Colonic mucosa (tissue), 4 donors: ENCODE measurements at regions not wholly inside any gene's neighbourhood (a gene's known extent, or its start where the extent isn't known, plus 50 kb on each side); places are given as distances from the start of the nearest gene placed in this dataset.

Experiments
- DNase-seq: peaks from one replicate; pipeline ENCODE4 v3.0.0-alpha.2; 2020
- H3K27ac ChIP-seq: fragments of 200-600 bp; one replicate; pipeline ENCODE4 v1.8.0; 2021
- H3K27me3 ChIP-seq: fragments of 200-600 bp; one replicate; pipeline ENCODE4 v1.8.0; 2021
- H3K36me3 ChIP-seq: fragments of 200-600 bp; one replicate; pipeline ENCODE4 v1.8.0; 2021
- H3K4me1 ChIP-seq: fragments of 200-600 bp; one replicate; pipeline ENCODE4 v1.8.0; 2021; ENCODE audit warnings: mild to moderate bottlenecking
- H3K4me3 ChIP-seq: fragments of 200-600 bp; one replicate; pipeline ENCODE4 v1.8.0; 2021
- H3K9ac ChIP-seq, 2 donors: one replicate each; pipeline ENCODE4 v1.7.0; 2013; ENCODE audit warnings: control low read depth in 2 of 2, low read depth in 2 of 2, low read length in 2 of 2
- H3K9me3 ChIP-seq: fragments of 200-600 bp; one replicate; pipeline ENCODE4 v1.8.0; 2021
- intact Hi-C: fragments of 100-400 bp; cut with DNase I; formaldehyde crosslinking; loops from one replicate; pipeline ENCODE4 v1.14.1; 2022
- TF ChIP-seq, protein P1 (sequence below): fragments of 200-600 bp; IDR thresholded peaks from one replicate; pipeline ENCODE4 v1.8.0; 2022; ENCODE audit warnings: antibody characterized with exemption, mild to moderate bottlenecking
- donor health status: healthy.
- donor health status: DM: no; HTN: no; CAD: no.
- donor health status: DM: no; HTN: no; CAD: no.

DNA sequence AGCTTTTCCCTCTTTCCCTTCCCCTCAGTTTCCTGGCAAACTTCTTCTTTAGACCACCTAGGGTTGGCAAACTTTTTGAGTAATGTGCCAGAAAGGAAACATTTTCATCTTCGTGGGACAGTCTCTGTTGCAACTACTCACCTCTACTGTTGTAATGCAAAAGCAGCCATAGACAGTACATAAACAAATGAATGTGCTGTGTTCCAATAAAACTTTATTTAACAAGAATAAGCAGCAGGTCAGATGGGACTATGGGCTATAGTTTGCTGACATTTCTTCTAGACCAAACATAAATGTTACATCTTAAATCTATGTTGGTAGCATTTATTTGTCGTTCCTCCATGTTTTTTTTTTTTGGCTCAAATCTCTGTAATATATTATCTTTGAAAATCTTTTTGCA, 552.4 kb downstream of the EDEM1 start:
- no peaks in the 10 kb centered on the region for H3K27me3 ChIP-seq
- no peaks in the 10 kb centered on the region for H3K4me1 ChIP-seq
- no peak for DNase-seq
- no peak overlapping the region for H3K27ac ChIP-seq
- H3K36me3 ChIP-seq = no peaks in the 10 kb centered on the region
- TF ChIP-seq, protein P1, sequence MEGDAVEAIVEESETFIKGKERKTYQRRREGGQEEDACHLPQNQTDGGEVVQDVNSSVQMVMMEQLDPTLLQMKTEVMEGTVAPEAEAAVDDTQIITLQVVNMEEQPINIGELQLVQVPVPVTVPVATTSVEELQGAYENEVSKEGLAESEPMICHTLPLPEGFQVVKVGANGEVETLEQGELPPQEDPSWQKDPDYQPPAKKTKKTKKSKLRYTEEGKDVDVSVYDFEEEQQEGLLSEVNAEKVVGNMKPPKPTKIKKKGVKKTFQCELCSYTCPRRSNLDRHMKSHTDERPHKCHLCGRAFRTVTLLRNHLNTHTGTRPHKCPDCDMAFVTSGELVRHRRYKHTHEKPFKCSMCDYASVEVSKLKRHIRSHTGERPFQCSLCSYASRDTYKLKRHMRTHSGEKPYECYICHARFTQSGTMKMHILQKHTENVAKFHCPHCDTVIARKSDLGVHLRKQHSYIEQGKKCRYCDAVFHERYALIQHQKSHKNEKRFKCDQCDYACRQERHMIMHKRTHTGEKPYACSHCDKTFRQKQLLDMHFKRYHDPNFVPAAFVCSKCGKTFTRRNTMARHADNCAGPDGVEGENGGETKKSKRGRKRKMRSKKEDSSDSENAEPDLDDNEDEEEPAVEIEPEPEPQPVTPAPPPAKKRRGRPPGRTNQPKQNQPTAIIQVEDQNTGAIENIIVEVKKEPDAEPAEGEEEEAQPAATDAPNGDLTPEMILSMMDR = no peak
- H3K9ac ChIP-seq = no peak overlapping the region
- intact Hi-C loops = loop anchor here (10.0 kb wide), 1 partner anchor 315 kb away; no protein-coding TSS in a partner anchor
- no peak overlapping the region for H3K4me3 ChIP-seq
- no peaks in the 10 kb centered on the region for H3K9me3 ChIP-seq

DNA sequence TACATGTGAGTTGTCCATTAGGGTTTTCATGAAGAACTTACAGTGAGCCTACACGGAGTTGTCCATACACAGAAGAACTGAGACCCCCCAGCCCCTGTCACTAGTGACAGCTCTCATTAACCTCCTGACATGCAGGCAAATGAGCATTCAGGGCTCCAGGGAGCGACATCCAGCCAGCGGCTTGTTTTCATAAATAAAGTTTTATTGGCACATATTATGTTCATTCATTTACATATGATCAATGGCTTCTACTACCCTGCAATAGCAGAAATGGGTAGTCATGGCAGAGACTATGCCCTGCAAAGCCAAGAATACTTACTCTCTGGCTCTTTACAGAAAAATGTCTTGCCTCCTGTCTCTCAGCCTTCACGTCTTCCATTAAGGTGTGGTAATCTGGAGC, 553.5 kb downstream of the EDEM1 start:
- H3K36me3 ChIP-seq = no peaks in the 10 kb centered on the region
- no peaks in the 10 kb centered on the region for H3K4me1 ChIP-seq
- H3K27ac ChIP-seq = no peak overlapping the region
- H3K27me3 ChIP-seq = no peaks in the 10 kb centered on the region
- TF ChIP-seq, protein P1 = no peak
- intact Hi-C loops = no loop called here
- no peaks in the 10 kb centered on the region for H3K9me3 ChIP-seq
- H3K9ac ChIP-seq = no peak overlapping the region
- no peak for DNase-seq
- no peak overlapping the region for H3K4me3 ChIP-seq

DNA sequence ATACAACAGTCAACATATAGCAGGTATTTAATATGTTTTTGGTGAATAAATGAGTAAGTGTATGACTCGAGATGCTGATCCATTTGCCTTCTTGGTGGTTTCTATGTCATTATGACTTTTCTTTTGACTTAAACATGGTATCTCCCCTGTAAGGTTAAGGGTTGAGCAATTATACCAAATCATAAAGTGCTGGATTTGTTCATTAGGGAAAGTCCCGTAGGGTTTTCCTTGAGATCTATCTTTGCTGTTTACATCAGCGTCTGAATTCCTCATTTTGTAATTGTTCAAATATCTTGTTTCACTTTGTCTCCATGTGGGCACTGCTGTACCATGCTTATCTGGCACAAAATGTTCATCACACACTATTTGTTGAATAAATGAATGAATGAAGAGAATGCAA, 562.6 kb downstream of the EDEM1 start:
- intact Hi-C loops = no loop called here
- Histone ChIP-seq H3K27me3 (no peaks in the 10 kb centered on the region), H3K36me3 (no peaks in the 10 kb centered on the region), H3K9ac (no peak overlapping the region), H3K4me1 (no peaks in the 10 kb centered on the region), H3K4me3 (no peak overlapping the region), H3K9me3 (no peaks in the 10 kb centered on the region), H3K27ac (no peak overlapping the region)
- DNase-seq = no peak
- TF ChIP-seq, protein P1 = no peak

DNA sequence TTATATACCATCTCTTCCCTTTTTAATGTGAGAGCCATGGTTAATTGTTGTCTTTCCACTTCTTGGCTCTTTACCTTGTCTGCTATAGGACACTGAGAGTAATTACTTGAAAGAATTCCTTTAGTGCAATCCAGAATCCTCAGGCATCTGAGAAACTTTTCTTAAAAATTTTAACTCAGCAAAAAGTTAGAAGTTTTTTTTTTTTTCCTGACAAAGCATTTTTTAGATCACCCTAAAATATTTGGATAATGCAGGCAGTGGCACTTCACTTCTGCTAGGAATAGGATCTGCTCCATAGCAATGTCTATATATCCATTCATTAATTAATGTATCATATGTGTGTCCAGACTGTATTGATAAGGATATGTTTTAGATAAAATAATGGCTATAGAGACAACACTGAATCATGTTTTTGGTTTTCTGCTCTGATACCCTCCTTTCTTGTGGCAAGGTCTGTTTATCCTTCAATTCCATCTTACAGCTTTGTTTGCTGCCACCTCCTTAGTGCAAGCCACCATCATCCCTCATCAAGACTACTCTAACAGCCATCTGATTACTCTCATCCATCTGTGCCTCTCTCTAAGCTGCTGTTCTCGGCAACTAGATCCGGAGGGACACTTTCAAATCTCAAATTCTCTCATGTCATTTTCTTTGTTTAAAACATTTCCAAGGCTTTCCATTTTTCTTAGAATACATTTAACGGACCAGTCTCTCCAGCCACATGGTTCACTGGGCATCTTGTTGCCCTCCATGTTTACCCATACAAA, 563.5 kb downstream of the EDEM1 start:
- TF ChIP-seq, protein P1 = no peak
- Histone ChIP-seq H3K4me1 (no peaks in the 10 kb centered on the region), H3K9ac (no peak overlapping the region), H3K27me3 (no peaks in the 10 kb centered on the region), H3K4me3 (no peak overlapping the region), H3K9me3 (no peaks in the 10 kb centered on the region), H3K36me3 (no peaks in the 10 kb centered on the region), H3K27ac (no peak overlapping the region)
- DNase-seq = no peak
- intact Hi-C loops = no loop called here

DNA sequence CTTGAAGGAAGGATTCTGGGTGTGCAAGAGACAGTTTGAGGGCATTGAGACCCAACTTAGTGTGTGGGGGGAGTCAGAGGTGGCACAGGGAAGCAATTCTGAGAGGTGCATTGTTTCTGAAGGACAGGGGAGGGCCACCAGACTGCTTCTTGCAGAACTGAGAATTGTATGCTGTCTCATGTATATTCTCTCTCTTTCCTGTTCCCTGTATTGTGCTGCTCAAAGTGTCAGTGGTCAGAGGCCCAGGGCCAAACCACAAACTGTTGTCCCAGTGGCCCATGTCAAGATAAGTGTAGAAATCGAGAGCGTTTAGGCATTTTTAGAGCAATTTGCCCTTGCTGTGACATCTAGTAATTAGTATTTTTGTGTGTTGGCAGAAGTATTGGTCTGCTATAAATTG, 567.1 kb downstream of the EDEM1 start:
- no peak overlapping the region for H3K9ac ChIP-seq
- no peaks in the 10 kb centered on the region for H3K36me3 ChIP-seq
- no peak overlapping the region for H3K4me3 ChIP-seq
- H3K27ac ChIP-seq = no peak overlapping the region
- no peak for DNase-seq
- intact Hi-C loops = no loop called here
- no peaks in the 10 kb centered on the region for H3K27me3 ChIP-seq
- no peaks in the 10 kb centered on the region for H3K9me3 ChIP-seq
- TF ChIP-seq, protein P1 = no peak
- no peaks in the 10 kb centered on the region for H3K4me1 ChIP-seq
